ENCODE measurements at regions not wholly inside any gene's neighbourhood (a gene's known extent, or its start where the extent isn't known, plus 50 kb on each side); places are given as distances from the start of the nearest gene placed in this dataset.
A peak's percentile ranks its signal among the peaks of the same experiment; 100 is the strongest.

DNA sequence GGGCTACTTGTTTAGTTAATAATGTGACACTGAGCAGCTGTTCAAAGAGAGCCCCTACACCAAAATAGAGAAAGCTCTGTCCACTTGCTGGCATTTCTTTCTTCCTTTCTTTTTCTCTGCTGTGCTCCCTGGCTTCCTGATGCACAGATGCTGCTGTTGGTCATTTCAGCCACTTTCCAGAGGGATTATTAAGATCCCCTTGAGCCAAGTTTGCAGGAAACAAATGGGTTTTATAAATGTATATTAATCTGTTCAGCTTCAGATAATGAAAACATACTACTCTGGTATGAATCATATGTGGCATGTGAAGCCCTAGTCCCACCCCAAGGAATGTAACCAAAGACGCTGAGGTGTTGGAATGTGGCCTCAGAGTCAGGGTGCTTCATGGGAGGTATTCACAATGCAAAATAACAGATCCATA, 638.2 kb upstream of the FZD8 start:
- TF ChIP-seq, protein P1, sequence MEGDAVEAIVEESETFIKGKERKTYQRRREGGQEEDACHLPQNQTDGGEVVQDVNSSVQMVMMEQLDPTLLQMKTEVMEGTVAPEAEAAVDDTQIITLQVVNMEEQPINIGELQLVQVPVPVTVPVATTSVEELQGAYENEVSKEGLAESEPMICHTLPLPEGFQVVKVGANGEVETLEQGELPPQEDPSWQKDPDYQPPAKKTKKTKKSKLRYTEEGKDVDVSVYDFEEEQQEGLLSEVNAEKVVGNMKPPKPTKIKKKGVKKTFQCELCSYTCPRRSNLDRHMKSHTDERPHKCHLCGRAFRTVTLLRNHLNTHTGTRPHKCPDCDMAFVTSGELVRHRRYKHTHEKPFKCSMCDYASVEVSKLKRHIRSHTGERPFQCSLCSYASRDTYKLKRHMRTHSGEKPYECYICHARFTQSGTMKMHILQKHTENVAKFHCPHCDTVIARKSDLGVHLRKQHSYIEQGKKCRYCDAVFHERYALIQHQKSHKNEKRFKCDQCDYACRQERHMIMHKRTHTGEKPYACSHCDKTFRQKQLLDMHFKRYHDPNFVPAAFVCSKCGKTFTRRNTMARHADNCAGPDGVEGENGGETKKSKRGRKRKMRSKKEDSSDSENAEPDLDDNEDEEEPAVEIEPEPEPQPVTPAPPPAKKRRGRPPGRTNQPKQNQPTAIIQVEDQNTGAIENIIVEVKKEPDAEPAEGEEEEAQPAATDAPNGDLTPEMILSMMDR (conservative IDR thresholded peaks at IDR 0.05; ENCODE audit: low read depth, low read length): no peak
- no peak for TF ChIP-seq CEBPB (IDR thresholded peaks at IDR 0.05; ENCODE audit: low read depth, low read length)
- TF ChIP-seq, protein P2, sequence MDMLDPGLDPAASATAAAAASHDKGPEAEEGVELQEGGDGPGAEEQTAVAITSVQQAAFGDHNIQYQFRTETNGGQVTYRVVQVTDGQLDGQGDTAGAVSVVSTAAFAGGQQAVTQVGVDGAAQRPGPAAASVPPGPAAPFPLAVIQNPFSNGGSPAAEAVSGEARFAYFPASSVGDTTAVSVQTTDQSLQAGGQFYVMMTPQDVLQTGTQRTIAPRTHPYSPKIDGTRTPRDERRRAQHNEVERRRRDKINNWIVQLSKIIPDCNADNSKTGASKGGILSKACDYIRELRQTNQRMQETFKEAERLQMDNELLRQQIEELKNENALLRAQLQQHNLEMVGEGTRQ (IDR thresholded peaks at IDR 0.05; ENCODE audit: low read depth, low read length): no peak
- no peak for TF ChIP-seq POLR2A (IDR thresholded peaks at IDR 0.05; ENCODE audit: low read depth, low read length)
- no peak for TF ChIP-seq RAD21 (IDR thresholded peaks at IDR 0.05; ENCODE audit: low read length)
- no peak for TF ChIP-seq RFX5 (IDR thresholded peaks at IDR 0.05; ENCODE audit: low read depth, low read length)
- no peak for TF ChIP-seq MXI1 (IDR thresholded peaks at IDR 0.05; ENCODE audit: borderline replicate concordance, low read depth, low read length)
- TF ChIP-seq MAFK (IDR thresholded peaks at IDR 0.05; ENCODE audit: low read depth, low read length): no peak
- TF ChIP-seq BHLHE40 (IDR thresholded peaks at IDR 0.05; ENCODE audit: low read depth, low read length): peak; percentile 42; the same call in 1 of the 2 replicates
- no peak for TF ChIP-seq FOS (IDR thresholded peaks at IDR 0.05; ENCODE audit: low read depth, low read length)
- TF ChIP-seq MAZ (IDR thresholded peaks at IDR 0.05; ENCODE audit: borderline replicate concordance, low read depth, low read length): peak; percentile 58; the same call in 1 of the 2 replicates
- TF ChIP-seq, protein P3, sequence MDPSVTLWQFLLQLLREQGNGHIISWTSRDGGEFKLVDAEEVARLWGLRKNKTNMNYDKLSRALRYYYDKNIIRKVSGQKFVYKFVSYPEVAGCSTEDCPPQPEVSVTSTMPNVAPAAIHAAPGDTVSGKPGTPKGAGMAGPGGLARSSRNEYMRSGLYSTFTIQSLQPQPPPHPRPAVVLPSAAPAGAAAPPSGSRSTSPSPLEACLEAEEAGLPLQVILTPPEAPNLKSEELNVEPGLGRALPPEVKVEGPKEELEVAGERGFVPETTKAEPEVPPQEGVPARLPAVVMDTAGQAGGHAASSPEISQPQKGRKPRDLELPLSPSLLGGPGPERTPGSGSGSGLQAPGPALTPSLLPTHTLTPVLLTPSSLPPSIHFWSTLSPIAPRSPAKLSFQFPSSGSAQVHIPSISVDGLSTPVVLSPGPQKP (IDR thresholded peaks at IDR 0.05; ENCODE audit: borderline replicate concordance, low read depth, low read length): no peak
- no peak for TF ChIP-seq SMC3 (IDR thresholded peaks at IDR 0.05; ENCODE audit: low read depth, low read length)
- no peak for TF ChIP-seq CHD1 (IDR thresholded peaks at IDR 0.05; ENCODE audit: low read depth, low read length)

Measured in IMR-90 (cell line).